NCI-H2081 (cell line): ENCODE measurements at regions not wholly inside any gene's neighbourhood (a gene's known extent, or its start where the extent isn't known, plus 50 kb on each side); places are given as distances from the start of the nearest gene placed in this dataset.

ENCODE experiments used
- DNase-seq, 2 experiments: peaks; one replicate each; lab custom pipeline; 2025; lab: John Stamatoyannopoulos, UW

DNA sequence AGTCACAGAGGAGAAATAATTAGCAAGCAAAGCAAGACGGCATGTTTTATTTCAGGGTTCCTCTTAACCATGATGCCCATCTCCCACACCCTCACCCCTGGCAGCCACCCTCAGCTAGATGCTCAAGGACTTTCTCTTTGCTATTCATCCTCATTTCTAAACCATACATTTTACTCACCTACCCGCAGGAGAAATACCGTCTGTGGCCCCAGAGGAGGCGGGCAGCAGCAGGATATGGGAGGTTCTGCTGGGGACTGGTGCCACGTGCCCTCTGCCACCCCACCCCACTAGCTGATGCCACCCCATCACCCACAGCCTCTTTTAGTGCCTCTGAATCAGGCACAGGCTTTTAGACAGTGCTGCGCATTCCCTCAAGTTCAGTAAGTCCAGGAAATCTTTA is 168.7 kb upstream of the ITGB1 start:
- no peak for DNase-seq

DNA sequence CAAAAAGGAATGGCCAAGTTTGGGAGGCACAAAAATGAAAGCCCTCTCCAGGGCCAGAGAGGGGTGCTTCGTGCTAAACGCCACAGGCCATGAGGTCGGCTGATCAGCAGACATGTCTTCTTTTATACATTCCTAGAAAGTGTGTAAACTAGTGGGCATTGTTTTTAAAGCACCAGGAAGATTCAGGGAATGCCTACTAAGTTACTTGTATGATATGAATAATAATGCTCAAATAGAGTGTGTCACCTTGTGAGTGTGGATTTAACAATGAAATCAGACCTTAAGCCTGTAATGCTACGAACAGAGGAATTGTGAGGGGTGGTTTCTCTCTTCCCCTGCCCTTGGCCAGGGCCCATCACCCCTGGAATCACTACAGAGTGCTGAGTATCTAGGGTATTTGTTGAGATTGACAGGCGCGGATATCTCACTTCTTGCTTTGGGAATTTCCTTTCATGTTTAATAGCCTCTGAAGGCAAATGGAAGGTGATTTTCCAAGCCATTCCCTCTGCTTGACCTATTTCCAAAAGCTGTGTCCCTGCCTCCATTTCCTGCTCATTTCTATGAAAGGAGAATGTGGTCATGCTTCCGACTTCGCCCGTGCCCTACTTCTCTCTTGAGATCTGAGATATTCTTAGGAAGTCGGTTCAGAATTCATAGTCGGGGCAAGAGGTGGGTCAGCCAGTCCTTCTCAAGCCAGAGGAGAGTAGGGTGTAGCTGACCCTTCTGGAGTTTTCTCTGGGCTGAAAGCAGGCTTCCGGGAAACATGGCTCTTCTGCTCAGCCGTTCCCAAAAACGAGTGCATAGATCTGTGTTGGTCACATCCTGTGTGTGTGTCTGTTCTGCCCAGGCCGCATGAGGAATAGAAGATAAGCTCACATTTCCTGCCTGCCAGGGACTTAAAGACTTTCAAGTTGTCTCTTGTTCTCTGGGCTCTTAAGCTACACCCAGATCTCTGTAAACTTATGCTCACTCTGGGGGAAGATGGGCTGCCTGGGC is 167.8 kb upstream of the ITGB1 start:
- DNase-seq, result no peak

DNA sequence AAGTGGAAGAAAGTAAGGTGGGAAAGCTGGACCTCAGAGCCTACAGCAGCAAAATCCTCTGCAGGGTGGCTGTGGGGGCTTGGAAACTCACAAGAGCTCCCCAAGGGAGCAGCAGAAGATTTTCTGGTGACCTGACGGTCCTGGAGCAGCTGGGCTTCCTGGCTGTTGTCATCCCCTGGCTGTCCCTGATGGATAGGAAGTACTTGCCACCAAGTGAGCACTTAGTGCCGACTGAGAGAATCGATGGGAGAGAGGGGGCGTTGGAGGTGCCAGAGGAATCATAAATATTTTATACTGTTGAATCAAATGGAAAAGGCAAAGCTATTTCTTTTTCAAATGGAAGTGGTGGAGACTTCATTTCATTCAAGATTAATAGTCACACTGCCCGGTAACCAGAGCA is 167.1 kb upstream of the ITGB1 start:
- DNase-seq, result no peak

DNA sequence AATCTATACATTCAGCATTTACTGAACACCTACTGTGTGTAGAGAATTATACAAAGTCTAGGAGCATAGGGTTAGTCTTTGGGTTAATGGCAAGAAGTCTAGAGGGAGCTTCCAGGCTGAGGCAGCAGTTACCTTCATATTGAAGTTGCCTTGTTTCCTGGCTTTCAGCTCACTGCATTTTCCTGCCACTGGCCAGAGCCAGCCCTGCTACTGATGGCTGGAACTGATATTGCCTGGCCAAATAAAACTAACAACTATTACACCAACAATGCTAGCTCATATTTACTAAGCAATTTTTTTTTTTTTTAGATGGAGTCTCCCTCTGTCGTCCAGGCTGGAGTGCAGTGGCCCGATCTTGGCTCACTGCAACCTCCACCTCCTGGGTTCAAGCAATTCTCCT is 165.7 kb upstream of the ITGB1 start:
- no peak for DNase-seq

DNA sequence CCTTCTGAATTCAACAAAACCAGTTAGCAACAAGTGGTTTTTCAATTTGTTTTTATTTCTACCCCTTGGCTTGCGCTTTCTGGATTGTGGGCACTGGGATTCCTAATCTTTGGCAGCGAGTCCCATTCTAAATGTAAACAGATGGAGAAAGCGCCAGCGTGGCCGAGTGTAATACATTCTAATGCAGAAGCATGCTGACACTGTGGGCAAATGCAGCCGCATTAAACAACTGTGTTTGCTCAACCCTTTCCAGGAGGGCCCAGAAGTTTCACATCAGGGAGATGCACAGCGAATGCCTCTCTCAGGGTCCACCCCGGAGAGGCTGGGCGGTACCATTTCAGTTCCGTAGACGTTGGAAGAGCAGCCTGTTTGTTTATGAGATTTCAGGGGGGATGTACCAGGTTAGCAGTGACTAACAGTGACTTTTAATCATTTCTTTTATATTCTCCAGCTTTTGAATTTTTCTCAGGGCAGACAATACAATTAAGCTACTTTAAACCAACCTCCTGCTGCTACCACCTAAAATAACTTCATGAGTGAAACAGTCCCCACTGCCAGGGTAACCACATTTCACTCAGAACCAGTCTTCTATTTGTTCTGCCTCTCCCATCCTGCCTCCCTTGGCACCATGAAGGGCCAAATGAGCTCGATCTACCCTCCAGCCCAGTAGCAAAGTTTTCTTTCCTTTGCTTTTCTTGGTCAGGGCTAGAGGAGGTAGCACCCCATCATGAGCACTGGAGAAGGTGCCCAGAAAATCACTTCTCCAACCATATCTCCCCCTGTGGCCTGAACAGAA is 164.2 kb upstream of the ITGB1 start:
- DNase-seq, result no peak

DNA sequence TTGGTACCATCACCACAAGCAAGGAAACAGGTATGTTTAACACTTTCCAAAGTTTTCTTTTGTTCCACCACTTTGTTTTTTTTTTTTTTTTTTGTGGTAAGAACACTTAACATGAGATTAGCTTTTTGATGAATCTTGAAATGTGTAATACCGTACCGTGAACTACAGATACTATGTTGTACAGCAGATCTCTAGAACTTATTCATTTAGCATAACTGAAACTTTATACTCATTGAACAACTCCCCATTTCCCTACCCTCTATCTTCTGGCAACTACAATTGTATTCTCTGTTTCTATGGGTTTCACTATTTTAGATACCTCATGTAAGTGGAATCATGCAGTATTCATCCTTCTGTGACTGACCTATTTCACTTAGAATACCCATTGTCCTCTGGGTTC is 162.7 kb upstream of the ITGB1 start:
- no peak for DNase-seq

DNA sequence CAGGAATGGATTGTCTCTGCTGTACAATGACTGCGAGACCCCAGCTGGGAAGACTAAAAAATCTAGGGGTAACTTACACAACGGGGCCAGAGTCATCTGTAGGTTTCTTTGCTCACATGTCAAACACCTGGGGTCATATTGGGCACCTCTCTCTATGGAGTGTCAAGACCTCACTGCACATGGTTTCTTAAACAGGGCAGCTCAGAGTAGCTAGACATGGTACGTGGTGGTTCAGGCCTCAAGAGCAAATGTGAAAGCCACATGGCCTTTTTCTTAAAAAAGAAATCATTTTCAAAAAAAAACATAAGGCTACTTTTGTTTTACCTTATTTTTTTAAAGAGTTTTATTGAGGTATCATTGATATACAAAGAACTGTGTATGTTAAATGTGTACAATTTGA is 162.2 kb upstream of the ITGB1 start:
- no peak for DNase-seq

DNA sequence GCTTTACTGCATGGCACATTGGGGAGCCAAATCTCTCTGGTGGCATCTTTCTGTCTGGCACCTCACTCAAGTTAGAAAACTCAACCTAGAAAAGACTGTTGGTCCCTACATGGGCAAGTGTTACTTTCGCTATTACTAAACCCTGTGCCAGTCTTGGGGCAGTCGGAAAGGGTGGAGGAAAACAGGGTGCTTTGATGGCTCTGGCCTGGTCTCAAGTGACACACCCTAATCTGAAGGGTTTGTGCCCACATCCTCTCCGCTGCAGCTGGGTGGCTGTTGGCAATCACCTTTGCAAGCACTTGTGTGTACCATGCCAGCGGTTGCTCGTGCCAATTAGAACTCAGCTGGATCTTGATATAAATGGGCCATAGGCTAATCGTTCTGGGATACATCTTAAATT is 159.8 kb upstream of the ITGB1 start:
- DNase-seq, result no peak

DNA sequence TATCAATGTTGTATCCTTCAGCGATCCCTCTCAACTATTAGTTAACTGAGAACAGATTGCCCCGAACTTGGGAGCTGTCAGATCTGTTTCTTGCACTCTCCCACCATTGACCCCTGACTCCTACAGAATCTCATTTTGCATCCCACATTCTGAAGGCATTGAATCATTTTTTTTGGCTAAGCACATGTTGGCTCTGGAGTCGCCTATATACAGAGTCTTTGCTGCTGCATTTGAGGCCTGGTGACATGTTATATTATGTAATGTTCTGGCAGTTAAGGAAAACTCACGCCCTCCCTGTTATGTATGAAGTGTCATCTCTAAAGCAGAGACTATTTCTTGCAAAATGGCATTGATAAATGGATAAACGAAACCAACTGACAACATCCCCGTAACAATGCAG is 159.2 kb upstream of the ITGB1 start:
- DNase-seq, result no peak

DNA sequence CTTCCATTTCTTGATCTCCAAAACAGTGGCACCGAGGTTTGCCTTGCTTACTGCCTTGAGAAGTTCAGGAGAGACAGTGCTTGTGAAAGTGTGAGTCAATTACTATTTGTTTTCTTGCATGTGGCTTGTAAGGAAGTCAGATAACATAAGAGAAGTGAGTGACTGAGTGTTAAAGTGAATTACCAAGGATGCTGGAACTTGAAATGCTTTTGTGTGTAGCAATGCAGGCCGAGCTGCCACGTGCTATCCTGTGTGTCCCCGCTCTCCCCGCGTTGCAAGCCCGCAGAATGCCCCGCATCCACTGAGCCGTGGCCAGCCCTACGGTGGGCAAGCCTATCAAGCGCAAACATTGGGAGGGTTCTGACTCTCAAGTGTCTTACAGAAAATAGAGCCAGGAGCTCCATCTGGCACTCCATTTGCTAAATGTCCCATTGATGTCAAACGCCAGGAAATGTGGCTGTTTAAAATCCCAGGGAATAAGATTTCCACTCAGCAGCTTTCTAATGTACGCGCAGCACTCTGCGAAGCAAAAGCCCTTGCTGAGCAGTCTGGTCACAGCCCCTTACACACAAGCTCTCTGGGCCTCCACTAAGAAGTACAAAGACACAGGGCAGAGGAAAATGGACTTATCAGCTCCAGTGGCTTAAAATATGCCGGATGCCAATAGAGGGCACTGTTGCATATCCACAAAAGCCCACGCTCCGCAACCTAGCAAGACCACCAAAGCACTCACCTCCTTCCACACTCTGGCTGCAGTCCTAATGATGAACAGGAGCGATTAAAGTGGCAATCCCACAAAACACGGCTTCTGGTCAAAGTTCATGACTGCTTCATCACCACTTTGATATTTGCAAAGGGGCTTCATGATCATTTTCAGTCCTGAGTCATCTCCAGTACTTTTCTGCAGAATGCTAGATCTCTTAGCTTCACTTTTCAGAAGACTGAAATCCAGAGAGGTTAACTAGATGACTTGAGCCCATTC is 158.0 kb upstream of the ITGB1 start:
- DNase-seq, result peak in 1 of 2 experiments; percentile 36

DNA sequence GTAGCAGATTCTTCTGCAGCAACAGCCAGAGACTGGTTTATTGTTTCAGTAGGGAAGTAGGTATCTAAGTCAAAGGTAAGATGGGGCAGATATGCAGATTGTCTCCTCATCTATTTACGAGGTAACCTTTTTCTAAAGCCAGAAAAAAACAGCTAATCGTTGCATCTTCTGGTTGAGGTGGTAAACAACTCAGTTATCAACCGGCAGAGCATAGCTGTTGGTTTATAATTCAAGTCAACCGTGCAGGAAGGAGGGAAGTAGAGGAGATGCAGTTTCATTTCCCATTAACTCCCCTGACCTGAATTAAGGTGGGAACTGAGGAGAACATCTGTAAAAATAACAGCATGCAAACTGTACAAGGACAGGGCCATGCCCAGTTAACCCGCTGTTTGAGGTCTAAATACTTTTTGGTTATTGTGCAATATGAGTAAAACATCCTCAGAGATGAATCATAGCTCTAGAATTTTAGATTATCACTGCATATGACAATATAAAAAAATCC is 156.5 kb upstream of the ITGB1 start:
- no peak for DNase-seq

DNA sequence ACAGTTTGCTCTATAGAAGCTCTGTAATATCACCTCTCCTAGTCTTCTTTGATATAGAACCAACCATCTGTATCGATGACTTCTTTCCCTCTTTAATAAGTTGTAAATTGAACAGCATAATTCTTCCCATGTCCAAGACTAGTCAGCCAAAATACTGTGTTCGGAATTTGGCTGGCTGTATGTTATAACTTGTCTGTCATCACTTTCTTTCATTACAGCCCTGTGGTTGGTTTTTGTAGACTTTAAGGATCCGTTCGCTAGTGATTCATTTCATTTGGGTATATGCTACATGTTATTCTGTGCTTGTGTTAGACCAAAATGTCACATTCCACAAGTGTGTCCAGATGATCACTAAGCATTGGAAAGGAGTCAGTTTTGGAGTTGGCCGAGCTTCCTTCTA is 155.4 kb upstream of the ITGB1 start:
- no peak for DNase-seq

DNA sequence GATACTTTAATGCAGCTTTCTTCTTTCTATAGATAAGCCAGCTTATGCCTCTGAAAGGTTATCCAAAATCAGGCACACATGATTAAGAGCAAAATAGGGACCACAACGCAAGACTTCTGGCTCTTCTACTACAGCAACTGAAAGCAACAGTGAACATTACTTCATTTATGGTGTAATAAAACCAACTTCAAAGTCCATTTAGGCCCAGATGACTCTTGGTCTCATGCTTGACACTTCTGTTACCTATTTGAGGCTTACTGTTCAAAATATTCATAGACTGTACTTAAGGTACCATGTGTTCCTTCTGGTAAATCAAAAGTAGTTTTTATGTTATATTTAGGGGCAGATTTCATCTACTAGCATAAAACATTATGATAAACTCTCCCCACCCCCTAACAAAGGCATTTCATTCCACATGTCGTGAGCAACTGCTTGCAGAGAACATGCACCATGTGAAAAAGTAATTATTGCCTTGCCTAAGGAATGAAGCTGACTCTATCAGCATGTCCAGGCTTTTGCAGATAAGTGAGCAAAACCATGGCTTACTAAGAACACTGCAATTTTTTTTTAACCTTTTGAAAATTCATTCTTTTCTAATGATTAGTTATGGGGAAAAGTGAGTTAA is 154.9 kb upstream of the ITGB1 start:
- DNase-seq, result no peak

DNA sequence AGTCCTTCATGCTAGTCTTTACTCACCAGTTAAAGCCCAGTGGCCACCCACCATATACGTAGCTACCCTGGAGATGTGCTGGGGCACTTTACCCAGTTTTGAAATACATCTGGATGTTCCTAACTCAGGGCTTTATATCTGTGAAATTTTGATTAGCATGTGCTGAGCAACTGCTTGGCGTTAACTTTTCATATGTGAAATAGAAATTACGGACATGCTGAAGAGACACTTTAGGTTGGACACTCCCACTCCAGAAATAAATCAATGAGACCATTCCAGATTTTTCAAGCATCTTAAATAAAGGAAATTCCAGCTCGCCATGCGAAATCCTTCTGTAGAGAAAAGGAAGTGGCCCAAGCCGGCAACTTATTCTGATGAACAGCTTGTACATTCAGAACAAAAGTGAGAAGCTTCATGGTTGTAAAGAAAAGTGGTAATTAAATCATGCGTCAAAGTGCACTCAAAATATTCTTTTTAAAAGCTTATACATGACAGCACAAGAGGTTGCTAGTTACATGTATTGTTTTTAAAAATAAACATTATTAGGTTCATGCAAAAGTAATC is 153.5 kb upstream of the ITGB1 start:
- DNase-seq, result no peak

DNA sequence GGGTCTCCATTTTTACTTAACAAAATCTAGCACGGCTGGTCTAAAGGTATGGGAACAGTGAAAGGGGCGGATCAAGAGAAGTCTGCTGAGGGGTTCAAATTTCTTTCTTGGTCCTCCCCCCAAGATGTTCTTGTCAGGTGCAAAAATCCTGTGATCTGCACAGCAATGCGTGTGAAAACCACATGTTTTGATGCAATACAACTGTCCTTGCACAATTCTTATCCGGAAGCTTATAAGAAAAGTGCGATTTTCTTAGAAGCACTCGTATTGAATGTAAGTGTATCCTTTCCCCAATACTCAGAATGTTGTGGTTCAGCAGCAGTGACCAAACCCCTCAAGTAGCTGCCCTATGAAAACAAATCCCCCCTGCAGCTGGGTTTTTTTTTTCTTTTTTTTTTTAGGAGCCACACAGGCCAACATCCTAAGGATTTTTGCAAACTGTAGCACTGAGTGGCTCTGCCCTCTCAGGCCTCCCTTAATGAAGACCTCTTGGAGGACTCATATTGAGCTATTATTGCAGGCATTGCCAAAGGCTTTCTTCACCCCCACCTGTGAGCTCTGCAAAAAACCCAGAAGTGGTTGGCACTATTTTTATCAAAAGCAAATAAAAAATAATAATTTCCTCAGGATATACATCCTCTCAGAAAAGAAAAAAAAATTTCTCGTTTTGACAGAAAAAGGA is 151.9 kb upstream of the ITGB1 start:
- no peak for DNase-seq

DNA sequence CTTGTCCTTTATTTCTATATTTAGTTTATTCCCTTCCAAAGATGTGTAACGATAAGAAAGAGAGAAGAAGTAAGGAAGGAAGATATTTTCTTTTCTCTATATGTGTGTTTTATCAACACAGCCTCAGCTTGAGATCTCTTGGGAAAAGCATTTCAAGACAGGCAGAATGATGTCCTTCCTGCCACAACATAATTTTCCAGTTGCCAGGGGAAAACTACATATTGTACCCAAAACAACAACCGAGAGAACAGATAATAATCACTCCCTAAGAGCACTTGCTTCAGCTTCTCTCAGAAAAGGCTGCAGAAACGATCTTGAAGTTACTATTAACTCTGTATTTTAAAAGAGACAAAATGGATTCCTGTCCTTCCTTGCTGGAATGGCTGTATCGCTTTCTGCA is 151.4 kb upstream of the ITGB1 start:
- no peak for DNase-seq

DNA sequence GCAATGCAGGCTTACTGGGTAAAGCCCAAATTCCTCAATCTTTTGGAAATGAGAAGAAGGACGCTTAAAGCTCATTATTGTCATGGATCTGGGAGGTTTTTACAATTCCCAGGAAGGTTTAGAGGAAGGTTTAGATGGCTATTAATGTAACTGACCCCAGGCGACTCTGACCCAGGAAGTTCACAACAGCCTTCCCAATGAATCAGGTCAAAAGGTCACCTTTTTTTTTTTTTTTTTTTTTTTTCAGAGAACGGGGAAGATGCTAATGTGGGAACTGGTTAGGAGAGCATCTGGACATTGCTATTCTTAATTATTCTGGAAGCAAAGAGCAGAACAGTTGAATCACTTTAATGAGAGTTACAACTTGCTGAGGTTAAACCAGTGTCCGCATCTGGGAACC is 149.9 kb upstream of the ITGB1 start:
- no peak for DNase-seq

DNA sequence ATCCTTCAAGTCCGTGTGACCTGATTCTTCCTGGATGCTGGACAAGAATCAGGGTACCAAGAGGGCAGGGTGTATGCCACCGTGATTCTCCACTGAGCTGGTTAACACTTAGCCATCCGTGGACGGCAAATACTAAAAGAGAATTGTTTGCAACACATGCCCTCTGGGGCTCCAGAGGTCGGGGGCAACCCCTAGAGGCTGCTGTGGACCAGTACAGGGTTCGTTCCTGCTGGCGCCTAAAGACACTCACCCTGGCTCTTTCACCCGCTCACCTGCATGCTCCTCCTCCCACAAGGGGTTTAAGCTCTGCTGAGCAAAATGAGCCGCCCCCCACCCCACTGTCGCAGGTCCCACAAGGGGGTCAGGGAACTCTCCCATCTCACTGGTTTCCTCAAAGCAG is 148.7 kb upstream of the ITGB1 start:
- DNase-seq, result no peak

DNA sequence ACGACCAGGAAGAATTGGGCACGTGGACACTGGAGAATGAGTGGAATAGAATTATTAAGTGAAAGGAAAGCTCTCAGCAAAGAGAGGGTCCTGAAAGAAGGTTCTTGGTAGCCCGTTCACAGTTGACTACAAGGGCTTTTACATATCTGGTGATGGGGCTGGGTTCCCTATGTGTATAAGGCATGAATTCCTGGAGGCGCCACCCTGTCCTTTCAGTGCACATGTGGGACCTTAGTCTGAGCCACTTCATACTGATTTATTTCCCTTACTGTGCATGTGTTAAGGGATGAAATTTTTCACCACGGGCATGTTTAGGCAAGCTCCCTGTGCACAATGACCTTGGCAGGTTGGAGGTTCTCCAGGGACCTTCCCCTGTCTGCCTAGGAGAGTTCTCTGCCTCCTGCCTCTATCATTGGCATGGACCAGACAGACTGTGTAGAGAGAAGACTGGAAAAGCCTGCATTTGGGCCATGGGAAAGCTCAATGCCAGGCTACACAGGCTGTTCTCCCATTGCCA is 145.9 kb upstream of the ITGB1 start:
- DNase-seq, result no peak

DNA sequence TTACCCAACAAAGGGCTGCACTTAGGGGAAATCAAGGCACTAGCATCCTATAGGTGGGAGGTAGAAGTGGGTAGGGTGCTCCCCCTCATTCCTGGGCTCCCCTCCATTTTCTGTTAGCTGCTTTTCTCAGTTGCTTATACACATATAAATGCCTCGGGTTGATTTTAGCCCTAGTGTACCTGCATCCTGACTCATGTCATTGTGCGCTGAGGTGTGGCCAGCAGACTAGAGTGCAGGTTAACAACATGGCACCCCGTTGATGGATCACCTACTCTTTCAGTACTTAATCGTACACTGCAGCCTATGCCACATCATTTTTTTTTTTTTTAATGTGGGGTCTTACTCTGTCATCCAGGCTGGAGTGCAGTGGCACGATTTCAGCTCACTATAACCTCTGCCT is 144.0 kb upstream of the ITGB1 start:
- no peak for DNase-seq
